ENCODE measurements at regions not wholly inside any gene's neighbourhood (a gene's known extent, or its start where the extent isn't known, plus 50 kb on each side); places are given as distances from the start of the nearest gene placed in this dataset.

DNA sequence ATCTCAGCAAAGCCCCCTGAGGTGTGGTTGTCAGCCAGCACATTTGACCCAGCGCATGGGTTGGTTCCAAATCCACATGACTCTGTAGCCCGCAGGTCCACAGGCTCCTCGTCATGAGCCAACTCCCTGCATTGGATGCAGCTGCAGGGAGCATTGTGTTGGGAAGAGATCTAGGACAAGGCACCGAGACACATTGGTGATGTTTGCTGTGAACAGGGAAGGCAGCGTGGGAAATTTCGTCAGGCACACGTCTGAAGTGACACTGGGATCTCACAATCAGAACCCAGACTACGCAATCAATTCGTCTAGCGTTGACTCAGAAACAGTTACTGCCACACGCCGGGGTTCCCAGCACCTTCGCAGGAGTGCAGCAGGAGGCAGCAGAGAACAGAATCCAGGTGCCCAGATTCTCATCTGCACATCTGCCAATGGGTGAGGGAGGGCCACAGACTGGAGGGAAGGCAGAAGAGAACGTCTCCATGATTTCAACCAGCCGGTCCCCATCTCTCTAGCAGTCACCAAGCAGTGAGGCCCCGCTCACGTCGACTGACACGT, 177.0 kb downstream of the TTLL2 start:
- TF ChIP-seq, protein P1, sequence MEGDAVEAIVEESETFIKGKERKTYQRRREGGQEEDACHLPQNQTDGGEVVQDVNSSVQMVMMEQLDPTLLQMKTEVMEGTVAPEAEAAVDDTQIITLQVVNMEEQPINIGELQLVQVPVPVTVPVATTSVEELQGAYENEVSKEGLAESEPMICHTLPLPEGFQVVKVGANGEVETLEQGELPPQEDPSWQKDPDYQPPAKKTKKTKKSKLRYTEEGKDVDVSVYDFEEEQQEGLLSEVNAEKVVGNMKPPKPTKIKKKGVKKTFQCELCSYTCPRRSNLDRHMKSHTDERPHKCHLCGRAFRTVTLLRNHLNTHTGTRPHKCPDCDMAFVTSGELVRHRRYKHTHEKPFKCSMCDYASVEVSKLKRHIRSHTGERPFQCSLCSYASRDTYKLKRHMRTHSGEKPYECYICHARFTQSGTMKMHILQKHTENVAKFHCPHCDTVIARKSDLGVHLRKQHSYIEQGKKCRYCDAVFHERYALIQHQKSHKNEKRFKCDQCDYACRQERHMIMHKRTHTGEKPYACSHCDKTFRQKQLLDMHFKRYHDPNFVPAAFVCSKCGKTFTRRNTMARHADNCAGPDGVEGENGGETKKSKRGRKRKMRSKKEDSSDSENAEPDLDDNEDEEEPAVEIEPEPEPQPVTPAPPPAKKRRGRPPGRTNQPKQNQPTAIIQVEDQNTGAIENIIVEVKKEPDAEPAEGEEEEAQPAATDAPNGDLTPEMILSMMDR (IDR thresholded peaks at IDR 0.05; ENCODE audit: insufficient read depth, low read length, severe bottlenecking) = no peak
- H3K4me3 ChIP-seq (ENCODE audit: low read depth, low read length) = no peak overlapping the region
- FAIRE-seq = no peak
- no peaks in the 10 kb centered on the region for H3K36me3 ChIP-seq (ENCODE audit: control insufficient read depth, insufficient read depth, low read length)
- DNase-seq (ENCODE audit: low read depth) = peak; percentile 4
- no peaks in the 10 kb centered on the region for H3K27me3 ChIP-seq (ENCODE audit: control insufficient read depth, insufficient read depth, low read length)

DNA sequence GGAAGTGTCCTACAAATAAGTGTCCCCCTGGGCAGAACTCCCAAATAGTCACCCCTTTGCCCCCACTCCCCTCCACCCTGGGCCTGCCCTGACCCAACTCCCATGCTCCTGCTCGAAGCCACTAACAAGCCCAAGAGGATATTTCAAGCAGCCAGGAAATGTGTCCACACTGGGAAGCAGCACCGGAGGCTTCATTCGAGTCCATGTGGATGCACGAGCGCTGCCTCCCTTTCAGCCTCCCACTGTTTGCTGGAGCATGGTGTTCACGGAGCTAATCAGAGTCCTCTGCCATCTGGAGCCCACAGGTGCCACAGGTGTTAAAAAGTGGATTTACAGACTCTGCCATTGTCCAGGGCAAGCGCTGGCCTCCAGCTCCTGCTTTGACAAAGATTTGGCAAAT, 177.6 kb downstream of the TTLL2 start:
- DNase-seq (ENCODE audit: low read depth) (no peak), FAIRE-seq (no peak)
- Histone ChIP-seq H3K27me3 (ENCODE audit: control insufficient read depth, insufficient read depth, low read length) (no peaks in the 10 kb centered on the region), H3K4me3 (ENCODE audit: low read depth, low read length) (no peak overlapping the region), H3K36me3 (ENCODE audit: control insufficient read depth, insufficient read depth, low read length) (no peaks in the 10 kb centered on the region)
- TF ChIP-seq, protein P1 (IDR thresholded peaks at IDR 0.05; ENCODE audit: insufficient read depth, low read length, severe bottlenecking) = no peak

DNA sequence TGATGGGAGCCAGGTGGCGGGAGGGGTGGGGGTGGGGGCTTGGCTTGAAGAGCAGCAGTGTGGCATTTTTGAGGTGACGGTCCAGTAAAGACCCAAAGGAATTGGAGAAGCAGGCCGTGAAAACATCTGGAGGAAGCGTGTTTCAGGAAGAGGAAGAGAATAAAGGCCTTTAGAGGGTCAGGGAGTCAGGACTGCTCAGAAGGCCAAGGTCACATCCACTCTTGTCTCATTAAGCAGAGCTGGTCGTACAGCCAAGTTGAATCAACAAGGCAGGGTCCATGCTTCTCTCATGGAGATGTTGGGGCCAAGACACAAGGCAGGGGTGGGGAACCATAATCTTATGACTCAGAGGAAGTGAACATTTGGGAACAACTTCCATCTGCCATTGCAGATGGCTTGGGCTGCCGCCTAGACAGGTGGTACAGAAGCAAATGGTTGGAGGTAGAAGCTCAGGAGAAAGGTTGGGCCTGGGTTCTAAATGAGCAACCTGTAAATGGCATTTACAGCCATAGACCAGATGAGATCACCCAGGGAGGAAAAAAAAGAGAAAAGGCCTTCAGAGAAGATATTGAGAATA, 179.6 kb downstream of the TTLL2 start:
- no peaks in the 10 kb centered on the region for H3K27me3 ChIP-seq (ENCODE audit: control insufficient read depth, insufficient read depth, low read length)
- no peak for FAIRE-seq
- DNase-seq (ENCODE audit: low read depth) = no peak
- no peaks in the 10 kb centered on the region for H3K36me3 ChIP-seq (ENCODE audit: control insufficient read depth, insufficient read depth, low read length)
- H3K4me3 ChIP-seq (ENCODE audit: low read depth, low read length) = no peak overlapping the region
- TF ChIP-seq, protein P1 (IDR thresholded peaks at IDR 0.05; ENCODE audit: insufficient read depth, low read length, severe bottlenecking) = no peak

DNA sequence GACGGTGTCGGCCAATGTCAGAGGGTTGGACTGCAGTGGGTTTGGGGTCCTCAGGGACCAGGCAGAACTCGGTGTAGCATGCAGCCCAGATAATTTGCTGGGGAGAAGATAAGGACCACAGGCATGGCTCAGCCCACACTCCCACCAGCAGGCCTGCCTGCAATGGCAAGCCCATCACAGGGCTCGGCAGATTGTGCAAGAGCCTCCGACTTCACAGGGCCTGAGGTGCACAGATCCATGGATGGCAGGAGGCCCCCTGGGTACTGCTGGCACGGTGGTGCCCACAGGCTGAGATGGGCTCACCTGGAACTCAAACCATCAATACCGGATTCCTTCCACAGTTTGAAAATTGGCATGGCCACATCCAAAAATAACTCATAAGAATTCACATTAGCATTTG, 180.3 kb downstream of the TTLL2 start:
- DNase-seq (ENCODE audit: low read depth) (no peak), FAIRE-seq (no peak)
- no peaks in the 10 kb centered on the region for H3K36me3 ChIP-seq (ENCODE audit: control insufficient read depth, insufficient read depth, low read length)
- TF ChIP-seq, protein P1 (IDR thresholded peaks at IDR 0.05; ENCODE audit: insufficient read depth, low read length, severe bottlenecking) = no peak
- no peaks in the 10 kb centered on the region for H3K27me3 ChIP-seq (ENCODE audit: control insufficient read depth, insufficient read depth, low read length)
- no peak overlapping the region for H3K4me3 ChIP-seq (ENCODE audit: low read depth, low read length)

DNA sequence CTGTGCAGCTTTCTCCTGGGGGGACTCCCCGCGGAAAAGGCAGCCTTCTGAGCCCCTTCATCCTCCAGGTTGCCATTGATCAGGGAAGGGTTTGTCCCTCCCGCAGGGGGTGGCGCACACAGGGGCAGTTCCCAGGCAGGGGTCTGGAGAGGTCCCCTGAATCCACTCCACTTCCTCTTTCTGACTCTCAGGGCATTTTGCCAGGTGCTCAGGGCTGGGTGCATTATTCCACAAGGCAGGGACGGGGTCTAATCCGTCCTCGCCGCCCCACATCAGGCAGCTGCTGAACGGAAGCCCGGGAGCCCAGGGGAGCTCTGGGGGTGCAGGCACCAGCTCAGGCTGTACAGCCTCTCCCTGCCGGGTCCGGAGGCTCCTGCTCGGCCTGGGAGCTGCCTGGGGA, 180.9 kb downstream of the TTLL2 start:
- no peak for FAIRE-seq
- TF ChIP-seq, protein P1 (IDR thresholded peaks at IDR 0.05; ENCODE audit: insufficient read depth, low read length, severe bottlenecking) = no peak
- no peak overlapping the region for H3K4me3 ChIP-seq (ENCODE audit: low read depth, low read length)
- no peaks in the 10 kb centered on the region for H3K27me3 ChIP-seq (ENCODE audit: control insufficient read depth, insufficient read depth, low read length)
- H3K36me3 ChIP-seq (ENCODE audit: control insufficient read depth, insufficient read depth, low read length) = no peaks in the 10 kb centered on the region
- no peak for DNase-seq (ENCODE audit: low read depth)

Data from bronchial epithelial cell (primary cell).